WTC11 (cell line): ENCODE measurements at regions not wholly inside any gene's neighbourhood (a gene's known extent, or its start where the extent isn't known, plus 50 kb on each side); places are given as distances from the start of the nearest gene placed in this dataset.

Source experiments
- ATAC-seq: fragments of 200-7000 bp; cut with Tn5 transposase; 2 replicates; pipeline ENCODE4 v1.10.0; 2021; ENCODE audit warnings: mild to moderate bottlenecking, moderate library complexity
- CTCF ChIA-PET: fragments of 300-600 bp; sonication (Branson Sonifier 250); formaldehyde crosslinking; loops from one replicate; lab custom pipeline; 2021; ENCODE audit warnings: antibody characterized with exemption; lab: Charles Lee
- POLR2A ChIA-PET: fragments of 350-600 bp; sonication (Branson Sonifier 250); formaldehyde crosslinking; loops from one replicate; lab custom pipeline; 2021; ENCODE audit warnings: antibody characterized with exemption; lab: Charles Lee
- DNase-seq: peaks from one replicate; pipeline ENCODE4 v3.0.0; 2021; ENCODE audit warnings: low spot score
- H3K27ac Mint-ChIP-seq: 2 replicates; pipeline ENCODE4 v1.8.0; 2021; ENCODE audit warnings: mixed read lengths
- H3K27me3 Mint-ChIP-seq: 2 replicates; pipeline ENCODE4 v1.8.0; 2021; ENCODE audit warnings: low read depth, mild to moderate bottlenecking, moderate library complexity, mixed read lengths
- H3K36me3 Mint-ChIP-seq: 2 replicates; pipeline ENCODE4 v1.8.0; 2021; ENCODE audit warnings: mixed read lengths
- H3K4me1 Mint-ChIP-seq: 2 replicates; pipeline ENCODE4 v1.8.0; 2022; ENCODE audit warnings: mixed read lengths
- H3K4me3 Mint-ChIP-seq: 2 replicates; pipeline ENCODE4 v1.8.0; 2021; ENCODE audit warnings: mild to moderate bottlenecking, moderate library complexity, mixed read lengths
- H3K9me3 Mint-ChIP-seq: 2 replicates; pipeline ENCODE4 v1.8.0; 2021; ENCODE audit warnings: mixed read lengths
- CBFB ChIP-seq: sonication (generic); formaldehyde crosslinking; IDR thresholded peaks from 2 replicates; pipeline ENCODE4 v1.8.1; 2022; ENCODE audit warnings: mild to moderate bottlenecking, low read depth, missing genetic modification reagents
- CREM ChIP-seq: sonication (generic); formaldehyde crosslinking; IDR thresholded peaks from 2 replicates; pipeline ENCODE4 v1.8.1; 2022; ENCODE audit warnings: mild to moderate bottlenecking, missing genetic modification reagents, moderate library complexity
- GRHL2 ChIP-seq: fragments of 250-450 bp; sonication (Bioruptor Pico); IDR thresholded peaks from 2 replicates; pipeline ENCODE4 v1.8.0; 2022; ENCODE audit warnings: mild to moderate bottlenecking, moderate library complexity; ENCODE audit not compliant: insufficient replicate concordance, severe bottlenecking
- GTF2I ChIP-seq: fragments of 250-450 bp; sonication (Bioruptor Pico); conservative IDR thresholded peaks from 2 replicates; pipeline ENCODE4 v1.4.0; 2021; ENCODE audit warnings: mild to moderate bottlenecking
- NR1H2 ChIP-seq: sonication (generic); formaldehyde crosslinking; IDR thresholded peaks from 2 replicates; pipeline ENCODE4 v1.9.0; 2021; ENCODE audit warnings: mild to moderate bottlenecking, moderate library complexity, missing genetic modification reagents
- OVOL2 ChIP-seq: fragments of 250-450 bp; sonication (Bioruptor Pico); IDR thresholded peaks from 2 replicates; pipeline ENCODE4 v1.9.0; 2021; ENCODE audit warnings: mild to moderate bottlenecking, borderline replicate concordance
- TEAD4 ChIP-seq: sonication (generic); formaldehyde crosslinking; IDR thresholded peaks from 2 replicates; pipeline ENCODE4 v1.8.0; 2022; ENCODE audit warnings: mild to moderate bottlenecking, missing genetic modification reagents
- ZNF121 ChIP-seq: sonication (generic); formaldehyde crosslinking; IDR thresholded peaks from 2 replicates; pipeline ENCODE4 v1.8.0; 2023; ENCODE audit warnings: missing genetic modification reagents
- ZNF138 ChIP-seq: sonication (generic); formaldehyde crosslinking; conservative IDR thresholded peaks from 2 replicates; pipeline ENCODE4 v1.8.1; 2022; ENCODE audit warnings: mild to moderate bottlenecking, moderate library complexity, missing genetic modification reagents
- ZNF423 ChIP-seq: fragments of 250-450 bp; sonication (Bioruptor Pico); IDR thresholded peaks from 2 replicates; pipeline ENCODE4 v2.1.2; 2022; ENCODE audit warnings: mild to moderate bottlenecking, moderate library complexity
- TF ChIP-seq, protein P1 (sequence below): sonication (generic); formaldehyde crosslinking; IDR thresholded peaks from 2 replicates; pipeline ENCODE4 v1.8.1; 2023; ENCODE audit warnings: mild to moderate bottlenecking, missing genetic modification reagents
- TF ChIP-seq, protein P2 (sequence below): sonication (generic); formaldehyde crosslinking; IDR thresholded peaks from 2 replicates; pipeline ENCODE4 v1.8.1; 2023; ENCODE audit warnings: mild to moderate bottlenecking, missing genetic modification reagents, moderate library complexity
- TF ChIP-seq, protein P3 (sequence below): sonication (generic); formaldehyde crosslinking; IDR thresholded peaks from 2 replicates; pipeline ENCODE4 v1.8.1; 2022; ENCODE audit warnings: mild to moderate bottlenecking, missing genetic modification reagents, moderate library complexity, borderline replicate concordance
- TF ChIP-seq, protein P4 (sequence below): sonication (generic); formaldehyde crosslinking; IDR thresholded peaks from 2 replicates; pipeline ENCODE4 v1.8.0; 2022; ENCODE audit warnings: mild to moderate bottlenecking, missing genetic modification reagents
- TF ChIP-seq, protein P5 (sequence below): sonication (generic); formaldehyde crosslinking; IDR thresholded peaks from 2 replicates; pipeline ENCODE4 v1.8.0; 2022; ENCODE audit warnings: mild to moderate bottlenecking, missing genetic modification reagents
- TF ChIP-seq, protein P6 (sequence below): sonication (generic); formaldehyde crosslinking; IDR thresholded peaks from 2 replicates; pipeline ENCODE4 v1.8.0; 2022; ENCODE audit warnings: mild to moderate bottlenecking, missing genetic modification reagents
- TF ChIP-seq, protein P7 (sequence below): sonication (generic); formaldehyde crosslinking; IDR thresholded peaks from 2 replicates; pipeline ENCODE4 v1.8.1; 2023; ENCODE audit warnings: mild to moderate bottlenecking, missing genetic modification reagents, moderate library complexity
- TF ChIP-seq, protein P8 (sequence below): fragments of 250-450 bp; sonication (Bioruptor Pico); IDR thresholded peaks from 2 replicates; pipeline ENCODE4 v1.9.0; 2021; ENCODE audit warnings: mild to moderate bottlenecking
- TF ChIP-seq, protein P9 (sequence below): sonication (generic); formaldehyde crosslinking; IDR thresholded peaks from 2 replicates; pipeline ENCODE4 v1.8.1; 2022; ENCODE audit warnings: mild to moderate bottlenecking, moderate library complexity, missing genetic modification reagents

DNA sequence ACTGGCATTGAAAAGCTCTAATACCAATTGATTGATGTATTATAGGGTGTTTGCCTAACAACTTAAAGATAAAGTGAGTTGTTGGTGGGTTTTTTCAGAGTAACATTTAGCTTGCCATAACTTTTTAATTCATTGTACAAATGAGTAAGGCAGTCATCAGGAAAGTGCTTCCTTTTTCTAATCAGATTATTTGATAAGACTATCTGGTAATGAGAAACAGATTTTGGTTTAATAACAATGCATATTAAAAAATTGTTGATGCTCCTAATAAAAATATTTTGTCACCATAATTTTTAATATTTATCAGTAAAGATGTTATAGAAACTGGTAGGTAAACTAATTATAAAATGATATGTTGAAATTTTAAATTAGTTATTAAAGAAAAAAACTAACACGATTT is 51.3 kb downstream of the BLTP1 start:
- ChIA-PET POLR2A (no interaction called here), CTCF (no interaction called here)
- H3K4me3 Mint-ChIP-seq: no peak overlapping the region
- no peak overlapping the region for H3K27ac Mint-ChIP-seq
- TF ChIP-seq, protein P1, sequence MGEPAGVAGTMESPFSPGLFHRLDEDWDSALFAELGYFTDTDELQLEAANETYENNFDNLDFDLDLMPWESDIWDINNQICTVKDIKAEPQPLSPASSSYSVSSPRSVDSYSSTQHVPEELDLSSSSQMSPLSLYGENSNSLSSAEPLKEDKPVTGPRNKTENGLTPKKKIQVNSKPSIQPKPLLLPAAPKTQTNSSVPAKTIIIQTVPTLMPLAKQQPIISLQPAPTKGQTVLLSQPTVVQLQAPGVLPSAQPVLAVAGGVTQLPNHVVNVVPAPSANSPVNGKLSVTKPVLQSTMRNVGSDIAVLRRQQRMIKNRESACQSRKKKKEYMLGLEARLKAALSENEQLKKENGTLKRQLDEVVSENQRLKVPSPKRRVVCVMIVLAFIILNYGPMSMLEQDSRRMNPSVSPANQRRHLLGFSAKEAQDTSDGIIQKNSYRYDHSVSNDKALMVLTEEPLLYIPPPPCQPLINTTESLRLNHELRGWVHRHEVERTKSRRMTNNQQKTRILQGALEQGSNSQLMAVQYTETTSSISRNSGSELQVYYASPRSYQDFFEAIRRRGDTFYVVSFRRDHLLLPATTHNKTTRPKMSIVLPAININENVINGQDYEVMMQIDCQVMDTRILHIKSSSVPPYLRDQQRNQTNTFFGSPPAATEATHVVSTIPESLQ (CRISPR knock-in tag): no peak
- TF ChIP-seq ZNF121 (no peak), GRHL2 (no peak), OVOL2 (CRISPR knock-in tag) (no peak), GTF2I (CRISPR knock-in tag) (no peak), CREM (CRISPR knock-in tag) (no peak), ZNF138 (no peak), CBFB (no peak), NR1H2 (CRISPR knock-in tag) (no peak), TEAD4 (CRISPR knock-in tag) (no peak)
- TF ChIP-seq, protein P2, sequence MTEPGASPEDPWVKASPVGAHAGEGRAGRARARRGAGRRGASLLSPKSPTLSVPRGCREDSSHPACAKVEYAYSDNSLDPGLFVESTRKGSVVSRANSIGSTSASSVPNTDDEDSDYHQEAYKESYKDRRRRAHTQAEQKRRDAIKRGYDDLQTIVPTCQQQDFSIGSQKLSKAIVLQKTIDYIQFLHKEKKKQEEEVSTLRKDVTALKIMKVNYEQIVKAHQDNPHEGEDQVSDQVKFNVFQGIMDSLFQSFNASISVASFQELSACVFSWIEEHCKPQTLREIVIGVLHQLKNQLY (CRISPR knock-in tag): no peak
- TF ChIP-seq, protein P3, sequence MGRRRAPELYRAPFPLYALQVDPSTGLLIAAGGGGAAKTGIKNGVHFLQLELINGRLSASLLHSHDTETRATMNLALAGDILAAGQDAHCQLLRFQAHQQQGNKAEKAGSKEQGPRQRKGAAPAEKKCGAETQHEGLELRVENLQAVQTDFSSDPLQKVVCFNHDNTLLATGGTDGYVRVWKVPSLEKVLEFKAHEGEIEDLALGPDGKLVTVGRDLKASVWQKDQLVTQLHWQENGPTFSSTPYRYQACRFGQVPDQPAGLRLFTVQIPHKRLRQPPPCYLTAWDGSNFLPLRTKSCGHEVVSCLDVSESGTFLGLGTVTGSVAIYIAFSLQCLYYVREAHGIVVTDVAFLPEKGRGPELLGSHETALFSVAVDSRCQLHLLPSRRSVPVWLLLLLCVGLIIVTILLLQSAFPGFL (CRISPR knock-in tag): no peak
- TF ChIP-seq, protein P4, sequence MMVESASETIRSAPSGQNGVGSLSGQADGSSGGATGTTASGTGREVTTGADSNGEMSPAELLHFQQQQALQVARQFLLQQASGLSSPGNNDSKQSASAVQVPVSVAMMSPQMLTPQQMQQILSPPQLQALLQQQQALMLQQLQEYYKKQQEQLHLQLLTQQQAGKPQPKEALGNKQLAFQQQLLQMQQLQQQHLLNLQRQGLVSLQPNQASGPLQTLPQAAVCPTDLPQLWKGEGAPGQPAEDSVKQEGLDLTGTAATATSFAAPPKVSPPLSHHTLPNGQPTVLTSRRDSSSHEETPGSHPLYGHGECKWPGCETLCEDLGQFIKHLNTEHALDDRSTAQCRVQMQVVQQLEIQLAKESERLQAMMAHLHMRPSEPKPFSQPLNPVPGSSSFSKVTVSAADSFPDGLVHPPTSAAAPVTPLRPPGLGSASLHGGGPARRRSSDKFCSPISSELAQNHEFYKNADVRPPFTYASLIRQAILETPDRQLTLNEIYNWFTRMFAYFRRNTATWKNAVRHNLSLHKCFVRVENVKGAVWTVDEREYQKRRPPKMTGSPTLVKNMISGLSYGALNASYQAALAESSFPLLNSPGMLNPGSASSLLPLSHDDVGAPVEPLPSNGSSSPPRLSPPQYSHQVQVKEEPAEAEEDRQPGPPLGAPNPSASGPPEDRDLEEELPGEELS (CRISPR knock-in tag): no peak
- TF ChIP-seq, protein P5, sequence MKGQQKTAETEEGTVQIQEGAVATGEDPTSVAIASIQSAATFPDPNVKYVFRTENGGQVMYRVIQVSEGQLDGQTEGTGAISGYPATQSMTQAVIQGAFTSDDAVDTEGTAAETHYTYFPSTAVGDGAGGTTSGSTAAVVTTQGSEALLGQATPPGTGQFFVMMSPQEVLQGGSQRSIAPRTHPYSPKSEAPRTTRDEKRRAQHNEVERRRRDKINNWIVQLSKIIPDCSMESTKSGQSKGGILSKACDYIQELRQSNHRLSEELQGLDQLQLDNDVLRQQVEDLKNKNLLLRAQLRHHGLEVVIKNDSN (CRISPR knock-in tag): no peak
- no peaks in the 10 kb centered on the region for H3K27me3 Mint-ChIP-seq
- no peaks in the 10 kb centered on the region for H3K9me3 Mint-ChIP-seq
- ATAC-seq (no peak), DNase-seq (no peak)
- 0 out of 2 replicates have a peak, but pooled peaks cover 6% of the 10 kb centered on the region for H3K36me3 Mint-ChIP-seq
- no peaks in the 10 kb centered on the region for H3K4me1 Mint-ChIP-seq

DNA sequence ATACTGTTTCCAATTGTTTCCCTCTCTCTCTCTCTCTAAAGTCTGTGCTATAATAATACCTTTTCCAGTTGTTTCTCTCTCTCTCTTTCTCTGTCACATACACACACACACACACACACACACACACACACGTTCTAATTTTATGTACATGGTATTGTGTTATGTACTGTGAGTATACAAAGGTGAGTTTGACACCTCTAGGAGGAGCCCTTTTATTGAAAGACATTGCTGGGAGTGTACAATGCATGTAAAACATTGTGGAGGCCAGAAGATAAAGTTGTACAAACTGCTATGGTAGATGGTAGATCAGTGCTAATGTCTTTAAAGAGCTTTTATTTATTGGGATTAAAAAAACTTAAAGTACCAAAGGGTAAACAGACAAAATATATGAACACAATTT is 53.6 kb downstream of the BLTP1 start:
- CTCF ChIA-PET: no interaction called here
- Mint-ChIP-seq H3K4me3 (no peak overlapping the region), H3K27me3 (no peaks in the 10 kb centered on the region), H3K36me3 (peaks cover 4% of the 10 kb centered on the region; the same call in 1 of the 2 replicates), H3K9me3 (no peaks in the 10 kb centered on the region), H3K4me1 (no peaks in the 10 kb centered on the region), H3K27ac (no peak overlapping the region)
- ATAC-seq: no peak
- no peak for DNase-seq
- TF ChIP-seq, protein P6, sequence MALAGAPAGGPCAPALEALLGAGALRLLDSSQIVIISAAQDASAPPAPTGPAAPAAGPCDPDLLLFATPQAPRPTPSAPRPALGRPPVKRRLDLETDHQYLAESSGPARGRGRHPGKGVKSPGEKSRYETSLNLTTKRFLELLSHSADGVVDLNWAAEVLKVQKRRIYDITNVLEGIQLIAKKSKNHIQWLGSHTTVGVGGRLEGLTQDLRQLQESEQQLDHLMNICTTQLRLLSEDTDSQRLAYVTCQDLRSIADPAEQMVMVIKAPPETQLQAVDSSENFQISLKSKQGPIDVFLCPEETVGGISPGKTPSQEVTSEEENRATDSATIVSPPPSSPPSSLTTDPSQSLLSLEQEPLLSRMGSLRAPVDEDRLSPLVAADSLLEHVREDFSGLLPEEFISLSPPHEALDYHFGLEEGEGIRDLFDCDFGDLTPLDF: no peak
- TF ChIP-seq, protein P7, sequence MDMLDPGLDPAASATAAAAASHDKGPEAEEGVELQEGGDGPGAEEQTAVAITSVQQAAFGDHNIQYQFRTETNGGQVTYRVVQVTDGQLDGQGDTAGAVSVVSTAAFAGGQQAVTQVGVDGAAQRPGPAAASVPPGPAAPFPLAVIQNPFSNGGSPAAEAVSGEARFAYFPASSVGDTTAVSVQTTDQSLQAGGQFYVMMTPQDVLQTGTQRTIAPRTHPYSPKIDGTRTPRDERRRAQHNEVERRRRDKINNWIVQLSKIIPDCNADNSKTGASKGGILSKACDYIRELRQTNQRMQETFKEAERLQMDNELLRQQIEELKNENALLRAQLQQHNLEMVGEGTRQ (CRISPR knock-in tag): no peak
- TF ChIP-seq, protein P8, sequence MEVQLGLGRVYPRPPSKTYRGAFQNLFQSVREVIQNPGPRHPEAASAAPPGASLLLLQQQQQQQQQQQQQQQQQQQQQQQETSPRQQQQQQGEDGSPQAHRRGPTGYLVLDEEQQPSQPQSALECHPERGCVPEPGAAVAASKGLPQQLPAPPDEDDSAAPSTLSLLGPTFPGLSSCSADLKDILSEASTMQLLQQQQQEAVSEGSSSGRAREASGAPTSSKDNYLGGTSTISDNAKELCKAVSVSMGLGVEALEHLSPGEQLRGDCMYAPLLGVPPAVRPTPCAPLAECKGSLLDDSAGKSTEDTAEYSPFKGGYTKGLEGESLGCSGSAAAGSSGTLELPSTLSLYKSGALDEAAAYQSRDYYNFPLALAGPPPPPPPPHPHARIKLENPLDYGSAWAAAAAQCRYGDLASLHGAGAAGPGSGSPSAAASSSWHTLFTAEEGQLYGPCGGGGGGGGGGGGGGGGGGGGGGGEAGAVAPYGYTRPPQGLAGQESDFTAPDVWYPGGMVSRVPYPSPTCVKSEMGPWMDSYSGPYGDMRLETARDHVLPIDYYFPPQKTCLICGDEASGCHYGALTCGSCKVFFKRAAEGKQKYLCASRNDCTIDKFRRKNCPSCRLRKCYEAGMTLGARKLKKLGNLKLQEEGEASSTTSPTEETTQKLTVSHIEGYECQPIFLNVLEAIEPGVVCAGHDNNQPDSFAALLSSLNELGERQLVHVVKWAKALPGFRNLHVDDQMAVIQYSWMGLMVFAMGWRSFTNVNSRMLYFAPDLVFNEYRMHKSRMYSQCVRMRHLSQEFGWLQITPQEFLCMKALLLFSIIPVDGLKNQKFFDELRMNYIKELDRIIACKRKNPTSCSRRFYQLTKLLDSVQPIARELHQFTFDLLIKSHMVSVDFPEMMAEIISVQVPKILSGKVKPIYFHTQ (CRISPR knock-in tag): no peak
- TF ChIP-seq, protein P9, sequence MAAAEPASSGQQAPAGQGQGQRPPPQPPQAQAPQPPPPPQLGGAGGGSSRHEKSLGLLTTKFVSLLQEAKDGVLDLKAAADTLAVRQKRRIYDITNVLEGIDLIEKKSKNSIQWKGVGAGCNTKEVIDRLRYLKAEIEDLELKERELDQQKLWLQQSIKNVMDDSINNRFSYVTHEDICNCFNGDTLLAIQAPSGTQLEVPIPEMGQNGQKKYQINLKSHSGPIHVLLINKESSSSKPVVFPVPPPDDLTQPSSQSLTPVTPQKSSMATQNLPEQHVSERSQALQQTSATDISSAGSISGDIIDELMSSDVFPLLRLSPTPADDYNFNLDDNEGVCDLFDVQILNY (CRISPR knock-in tag): no peak
- TF ChIP-seq ZNF423 (CRISPR knock-in tag): no peak
- no peak for TF ChIP-seq TEAD4 (CRISPR knock-in tag)
- POLR2A ChIA-PET: no interaction called here
